OCI-LY1 (cell line): ENCODE measurements at regions not wholly inside any gene's neighbourhood (a gene's known extent, or its start where the extent isn't known, plus 50 kb on each side); places are given as distances from the start of the nearest gene placed in this dataset.

Experiments
- H2AFZ ChIP-seq: fragments of 200-600 bp; sonication (generic), shearing (Covaris generic); 2 replicates; pipeline ENCODE4 v1.6.0; 2014; ENCODE audit warnings: antibody characterized with exemption, mild to moderate bottlenecking, low read length
- H3F3A ChIP-seq: fragments of 200-600 bp; sonication (generic), shearing (Covaris generic); 2 replicates; pipeline ENCODE4 v1.6.0; 2014; ENCODE audit warnings: mild to moderate bottlenecking, antibody characterized with exemption, low read length, moderate library complexity; ENCODE audit not compliant: insufficient read depth
- H3K27ac ChIP-seq: fragments of 200-600 bp; sonication (generic); 2 replicates; pipeline ENCODE4 v1.5.1; 2014; ENCODE audit warnings: low read length, mixed run types, mild to moderate bottlenecking, low read depth; ENCODE audit not compliant: poor library complexity, severe bottlenecking
- H3K27me3 ChIP-seq: fragments of 200-600 bp; sonication (generic); 2 replicates; pipeline ENCODE4 v1.6.0; 2014; ENCODE audit warnings: antibody characterized with exemption, mild to moderate bottlenecking, low read length, moderate library complexity; ENCODE audit not compliant: insufficient read depth
- H3K36me3 ChIP-seq: fragments of 200-600 bp; sonication (generic); 2 replicates; pipeline ENCODE4 v1.6.1; 2014; ENCODE audit warnings: mild to moderate bottlenecking, antibody characterized with exemption, low read length, moderate library complexity, mixed read lengths; ENCODE audit not compliant: insufficient read depth
- H3K4me1 ChIP-seq: fragments of 200-600 bp; sonication (generic); 2 replicates; pipeline ENCODE4 v1.5.1; 2014; ENCODE audit warnings: mild to moderate bottlenecking, low read length, moderate library complexity; ENCODE audit not compliant: insufficient read depth, severe bottlenecking
- H3K4me2 ChIP-seq: fragments of 200-600 bp; sonication (generic), shearing (Covaris generic); 2 replicates; pipeline ENCODE4 v1.6.1; 2014; ENCODE audit warnings: low read length
- H3K4me3 ChIP-seq: fragments of 200-600 bp; sonication (generic); 2 replicates; pipeline ENCODE4 v1.5.1; 2014; ENCODE audit warnings: low read length, low read depth, mild to moderate bottlenecking, mixed read lengths; ENCODE audit not compliant: poor library complexity, severe bottlenecking
- H3K79me2 ChIP-seq: fragments of 200-600 bp; shearing (Covaris generic); 2 replicates; pipeline ENCODE4 v1.6.1; 2016; ENCODE audit warnings: mixed run types, low read length, mixed read lengths; ENCODE audit not compliant: insufficient read depth
- H3K9ac ChIP-seq: fragments of 200-600 bp; sonication (generic), shearing (Covaris generic); 2 replicates; pipeline ENCODE4 v1.6.1; 2014; ENCODE audit warnings: mild to moderate bottlenecking, low read length, mixed read lengths
- H3K9me2 ChIP-seq: fragments of 200-600 bp; sonication (generic), shearing (Covaris generic); 2 replicates; pipeline ENCODE4 v1.6.1; 2014; ENCODE audit warnings: low read depth, mild to moderate bottlenecking, low read length, mixed read lengths
- H3K9me3 ChIP-seq: fragments of 200-600 bp; shearing (Covaris generic); 2 replicates; pipeline ENCODE4 v1.6.1; 2014; ENCODE audit warnings: low read length, mixed read lengths
- H4K20me1 ChIP-seq: fragments of 200-600 bp; sonication (generic), shearing (Covaris generic); 2 replicates; pipeline ENCODE4 v1.6.0; 2016; ENCODE audit warnings: mild to moderate bottlenecking, low read length; ENCODE audit not compliant: insufficient read depth
- EZH2 ChIP-seq: fragments of 200-600 bp; sonication (generic), shearing (Covaris generic); IDR thresholded peaks from 2 replicates; pipeline ENCODE4 v1.8.0; 2017; ENCODE audit warnings: borderline replicate concordance, mixed run types, mild to moderate bottlenecking, antibody characterized with exemption, low read length, moderate library complexity, mixed read lengths
- TF ChIP-seq, protein P1 (sequence below): fragments of 200-600 bp; sonication (generic), shearing (Covaris generic); IDR thresholded peaks from 2 replicates; pipeline ENCODE4 v1.5.1; 2017; ENCODE audit warnings: mild to moderate bottlenecking, antibody characterized with exemption, low read length, moderate library complexity, mixed read lengths

DNA sequence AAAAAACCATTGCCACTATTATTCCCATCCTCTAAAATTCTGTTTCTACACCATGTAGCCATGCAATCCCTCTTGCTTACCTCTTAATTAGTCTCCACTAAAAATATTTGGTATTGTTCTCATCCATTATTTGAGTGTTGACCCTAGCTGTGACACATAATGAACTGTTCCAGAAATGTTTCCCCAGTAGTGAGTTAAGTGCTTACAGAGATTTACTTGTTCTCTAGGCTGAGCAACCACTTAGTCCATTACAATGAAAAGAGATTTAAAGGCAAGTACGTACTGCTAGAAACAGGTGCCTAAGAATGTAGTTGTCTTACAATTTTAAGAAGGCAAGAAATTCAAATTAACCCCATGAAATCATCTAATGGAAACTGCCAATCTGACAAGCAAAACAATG, 112.7 kb upstream of the PTPN13 start:
- Histone ChIP-seq H4K20me1 (no peaks in the 10 kb centered on the region), H3K9ac (no peak overlapping the region), H3K27ac (no peak overlapping the region), H3K9me2 (no peaks in the 10 kb centered on the region), H3K9me3 (no peaks in the 10 kb centered on the region), H2AFZ (no peak overlapping the region), H3K4me3 (no peak overlapping the region), H3K4me1 (no peaks in the 10 kb centered on the region), H3K4me2 (no peak overlapping the region), H3K36me3 (no peaks in the 10 kb centered on the region), H3K27me3 (no peaks in the 10 kb centered on the region), H3K79me2 (no peaks in the 10 kb centered on the region), H3F3A (no peaks in the 10 kb centered on the region)
- no peak for TF ChIP-seq EZH2
- TF ChIP-seq, protein P1, sequence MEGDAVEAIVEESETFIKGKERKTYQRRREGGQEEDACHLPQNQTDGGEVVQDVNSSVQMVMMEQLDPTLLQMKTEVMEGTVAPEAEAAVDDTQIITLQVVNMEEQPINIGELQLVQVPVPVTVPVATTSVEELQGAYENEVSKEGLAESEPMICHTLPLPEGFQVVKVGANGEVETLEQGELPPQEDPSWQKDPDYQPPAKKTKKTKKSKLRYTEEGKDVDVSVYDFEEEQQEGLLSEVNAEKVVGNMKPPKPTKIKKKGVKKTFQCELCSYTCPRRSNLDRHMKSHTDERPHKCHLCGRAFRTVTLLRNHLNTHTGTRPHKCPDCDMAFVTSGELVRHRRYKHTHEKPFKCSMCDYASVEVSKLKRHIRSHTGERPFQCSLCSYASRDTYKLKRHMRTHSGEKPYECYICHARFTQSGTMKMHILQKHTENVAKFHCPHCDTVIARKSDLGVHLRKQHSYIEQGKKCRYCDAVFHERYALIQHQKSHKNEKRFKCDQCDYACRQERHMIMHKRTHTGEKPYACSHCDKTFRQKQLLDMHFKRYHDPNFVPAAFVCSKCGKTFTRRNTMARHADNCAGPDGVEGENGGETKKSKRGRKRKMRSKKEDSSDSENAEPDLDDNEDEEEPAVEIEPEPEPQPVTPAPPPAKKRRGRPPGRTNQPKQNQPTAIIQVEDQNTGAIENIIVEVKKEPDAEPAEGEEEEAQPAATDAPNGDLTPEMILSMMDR: no peak

DNA sequence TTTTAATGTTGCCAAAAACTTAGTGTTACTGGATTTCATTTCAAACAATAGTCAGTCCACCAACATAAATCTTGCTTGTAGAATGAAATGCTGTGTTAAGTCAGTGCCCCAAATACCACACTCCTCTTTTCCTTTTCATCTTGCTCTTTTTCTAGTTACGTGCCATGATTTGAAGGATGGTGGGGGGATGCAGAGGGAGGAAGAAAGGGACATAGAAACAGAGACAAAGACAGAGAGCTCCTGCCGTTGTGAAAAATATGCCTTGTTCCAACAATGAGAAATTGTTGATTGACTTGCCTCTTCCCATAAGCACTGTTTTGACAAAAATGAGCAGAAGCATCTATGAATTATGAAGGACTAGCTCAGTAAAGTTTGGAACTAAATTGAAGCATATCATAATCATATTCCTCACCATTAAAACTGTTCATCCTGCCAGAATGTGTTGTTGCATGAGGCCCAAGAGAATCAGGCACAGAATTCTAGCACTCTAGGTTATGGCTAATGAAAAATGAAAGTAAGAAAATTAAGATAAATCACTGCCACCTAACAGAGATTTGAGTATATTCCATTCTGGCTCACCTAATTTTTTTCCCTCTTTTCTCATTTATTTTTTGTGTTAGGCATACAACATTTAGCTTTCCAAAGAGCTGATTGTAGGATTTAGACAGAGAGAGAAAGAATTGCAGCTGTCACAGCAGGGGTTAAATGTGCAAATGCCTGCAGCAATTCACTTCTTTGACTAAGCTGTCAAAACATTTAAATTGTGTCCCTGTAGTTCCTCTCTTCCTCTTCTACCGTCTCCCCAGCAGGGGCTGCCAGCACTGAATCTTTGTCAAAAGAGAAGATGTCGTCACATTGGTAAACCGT, 111.6 kb upstream of the PTPN13 start:
- no peaks in the 10 kb centered on the region for H3K4me1 ChIP-seq
- TF ChIP-seq, protein P1: no peak
- no peak for TF ChIP-seq EZH2
- no peak overlapping the region for H2AFZ ChIP-seq
- H3K9me2 ChIP-seq: no peaks in the 10 kb centered on the region
- H3K9ac ChIP-seq: no peak overlapping the region
- H3K36me3 ChIP-seq: no peaks in the 10 kb centered on the region
- no peaks in the 10 kb centered on the region for H3K79me2 ChIP-seq
- no peaks in the 10 kb centered on the region for H3K9me3 ChIP-seq
- no peaks in the 10 kb centered on the region for H4K20me1 ChIP-seq
- no peak overlapping the region for H3K27ac ChIP-seq
- no peaks in the 10 kb centered on the region for H3F3A ChIP-seq
- no peaks in the 10 kb centered on the region for H3K27me3 ChIP-seq
- no peak overlapping the region for H3K4me3 ChIP-seq
- no peak overlapping the region for H3K4me2 ChIP-seq

DNA sequence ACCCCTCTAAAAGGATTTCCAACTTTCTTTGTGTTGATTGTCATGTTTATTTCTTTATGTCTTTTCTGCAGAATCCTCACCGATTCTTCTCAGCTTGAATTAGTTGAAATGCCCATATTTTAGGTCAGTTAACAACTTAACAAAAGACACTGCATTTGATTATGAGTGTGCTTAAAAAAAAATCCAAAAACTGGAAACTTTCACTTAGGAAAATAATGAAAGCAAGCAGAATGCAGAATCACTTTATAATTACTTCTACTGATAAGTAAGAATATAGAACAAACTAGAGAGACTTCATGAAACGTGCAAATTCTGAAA, 111.0 kb upstream of the PTPN13 start:
- TF ChIP-seq, protein P1: no peak
- TF ChIP-seq EZH2: no peak

More for the DNA sequence above, 111.0 kb upstream of the PTPN13 start:
- Histone ChIP-seq H3K9me2 (no peaks in the 10 kb centered on the region), H3K27ac (no peak overlapping the region), H3K36me3 (no peaks in the 10 kb centered on the region), H3K79me2 (no peaks in the 10 kb centered on the region), H4K20me1 (no peaks in the 10 kb centered on the region), H3K4me2 (no peak overlapping the region), H3F3A (no peaks in the 10 kb centered on the region), H3K4me3 (no peak overlapping the region), H3K27me3 (no peaks in the 10 kb centered on the region), H3K9ac (no peak overlapping the region), H3K9me3 (no peaks in the 10 kb centered on the region), H2AFZ (no peak overlapping the region), H3K4me1 (no peaks in the 10 kb centered on the region)
